GM12878 (cell line): ENCODE measurements at regions not wholly inside any gene's neighbourhood (a gene's known extent, or its start where the extent isn't known, plus 50 kb on each side); places are given as distances from the start of the nearest gene placed in this dataset.

ENCODE experiments used
- ATAC-seq: fragments of 200-7000 bp; cut with Tn5 transposase; 3 replicates; pipeline ENCODE4 v1.9.1; 2020; ENCODE audit warnings: mild to moderate bottlenecking, moderate library complexity
- BruUV-seq: library from RNA; stranded (reverse); fragments of 400-500 nt; replicated peaks from 2 replicates; lab custom pipeline; 2021; lab: Mats Ljungman, UMichigan
- CTCF ChIA-PET: fragments of 300-600 bp; sonication (Branson Sonifier 250); formaldehyde crosslinking; extraction: SDS; loops from one replicate; lab custom pipeline; 2021; ENCODE audit warnings: inconsistent platforms; lab: Yijun Ruan, JAX
- POLR2A ChIA-PET: fragments of 350-600 bp; formaldehyde crosslinking; extraction: SDS; loops from one replicate; lab custom pipeline; 2021; ENCODE audit warnings: inconsistent platforms; lab: Charles Lee
- RAD21 ChIA-PET: fragments of 300-600 bp; sonication (Branson Sonifier 250); formaldehyde crosslinking; loops from one replicate; lab custom pipeline; 2023; ENCODE audit warnings: antibody characterized with exemption; ENCODE audit not compliant: unreplicated experiment; lab: Charles Lee
- SMC1A ChIA-PET: fragments of 300-600 bp; sonication (Branson Sonifier 250); formaldehyde crosslinking; loops from one replicate; lab custom pipeline; 2023; ENCODE audit not compliant: unreplicated experiment, uncharacterized antibody; lab: Charles Lee
- DNase-seq: peaks from one replicate; pipeline ENCODE4 v3.0.0-alpha.2; 2011; ENCODE audit warnings: low read depth, low spot score
- FAIRE-seq: peaks from 3 replicates; lab custom pipeline; 2011; peaks lifted over from hg19 to GRCh38; lab: Jason Lieb, UNC
- H2AFZ ChIP-seq: 2 replicates; pipeline ENCODE4 v1.6.0; 2011; ENCODE audit warnings: low read depth, low read length, control low read depth; ENCODE audit not compliant: control insufficient read depth
- H3K27ac ChIP-seq: 2 replicates; pipeline ENCODE4 v1.5.1; 2011; ENCODE audit warnings: control low read depth; ENCODE audit not compliant: control insufficient read depth, insufficient read depth
- H3K27me3 ChIP-seq, 2 experiments: replicated peaks in 1 of 2; 2 replicates each; pipeline versions ENCODE4 v1.6.0 to v1.6.1; 2011; ENCODE audit warnings: low read length in 1 of 2; ENCODE audit not compliant: control insufficient read depth in 2 of 2, insufficient read depth in 2 of 2
- H3K36me3 ChIP-seq, 2 experiments: 2 replicates each; pipeline ENCODE4 v1.5.1; 2011; ENCODE audit warnings: low read length in 1 of 2; ENCODE audit not compliant: control insufficient read depth in 2 of 2, insufficient read depth in 2 of 2
- H3K4me1 ChIP-seq: 2 replicates; pipeline ENCODE4 v1.6.1; 2011; ENCODE audit warnings: mild to moderate bottlenecking, low read length, moderate library complexity, mixed read lengths; ENCODE audit not compliant: control insufficient read depth, insufficient read depth
- H3K4me2 ChIP-seq: 2 replicates; pipeline ENCODE4 v1.6.0; 2011; ENCODE audit warnings: control low read depth; ENCODE audit not compliant: control insufficient read depth, insufficient read depth
- H3K4me3 ChIP-seq: fragments of 200-600 bp; sonication (generic); 2 replicates; pipeline ENCODE4 v1.5.1; 2016
- H3K79me2 ChIP-seq: 2 replicates; pipeline ENCODE4 v1.6.0; 2011; ENCODE audit warnings: low read length; ENCODE audit not compliant: control insufficient read depth, insufficient read depth
- H3K9ac ChIP-seq: 2 replicates; pipeline ENCODE4 v1.8.0; 2011; ENCODE audit warnings: low read length, control low read depth, mixed read lengths; ENCODE audit not compliant: control insufficient read depth, insufficient read depth
- H3K9me3 ChIP-seq: replicated peaks from 3 replicates; pipeline ENCODE4 v1.5.1; 2011; ENCODE audit warnings: mild to moderate bottlenecking, low read length; ENCODE audit not compliant: control insufficient read depth, insufficient read depth
- H4K20me1 ChIP-seq: 2 replicates; pipeline ENCODE4 v1.6.0; 2011; ENCODE audit not compliant: control insufficient read depth, insufficient read depth
- CHD2 ChIP-seq: IDR thresholded peaks from 2 replicates; pipeline ENCODE4 v1.6.1; 2011; ENCODE audit warnings: low read depth, low read length, improper control_type of control experiment, borderline replicate concordance
- CREB1 ChIP-seq: IDR thresholded peaks from 2 replicates; pipeline ENCODE4 v1.6.1; 2012; ENCODE audit warnings: low read depth, mild to moderate bottlenecking, inconsistent platforms
- RELA ChIP-seq: fragments of 450-650 bp; IDR thresholded peaks from 2 replicates; pipeline ENCODE4 v1.8.0; 2014; ENCODE audit warnings: borderline replicate concordance; ENCODE audit not compliant: partially characterized antibody
- TAF1 ChIP-seq: IDR thresholded peaks from 2 replicates; pipeline ENCODE4 v1.6.1; 2011; ENCODE audit warnings: mild to moderate bottlenecking, low read depth, low read length, borderline replicate concordance
- ZNF207 ChIP-seq: fragments of 450-650 bp; IDR thresholded peaks from 2 replicates; pipeline ENCODE4 v1.6.1; 2014; ENCODE audit warnings: antibody characterized with exemption, mild to moderate bottlenecking, borderline replicate concordance
- in situ Hi-C: fragments of 300-500 bp; cut with MboI; formaldehyde crosslinking; loops from 9 replicates; pipeline ENCODE4 v1.14.3; 2018; ENCODE audit warnings: mixed read lengths
- intact Hi-C: fragments of 100-400 bp; cut with micrococcal nuclease; formaldehyde crosslinking; loops from one replicate; pipeline ENCODE4 v1.14.2; 2022; ENCODE audit not compliant: unreplicated experiment
- TF ChIP-seq, protein P1 (sequence below): fragments of 450-650 bp; IDR thresholded peaks from 2 replicates; pipeline ENCODE4 v1.6.1; 2017; ENCODE audit warnings: antibody characterized with exemption, mild to moderate bottlenecking, moderate library complexity

DNA sequence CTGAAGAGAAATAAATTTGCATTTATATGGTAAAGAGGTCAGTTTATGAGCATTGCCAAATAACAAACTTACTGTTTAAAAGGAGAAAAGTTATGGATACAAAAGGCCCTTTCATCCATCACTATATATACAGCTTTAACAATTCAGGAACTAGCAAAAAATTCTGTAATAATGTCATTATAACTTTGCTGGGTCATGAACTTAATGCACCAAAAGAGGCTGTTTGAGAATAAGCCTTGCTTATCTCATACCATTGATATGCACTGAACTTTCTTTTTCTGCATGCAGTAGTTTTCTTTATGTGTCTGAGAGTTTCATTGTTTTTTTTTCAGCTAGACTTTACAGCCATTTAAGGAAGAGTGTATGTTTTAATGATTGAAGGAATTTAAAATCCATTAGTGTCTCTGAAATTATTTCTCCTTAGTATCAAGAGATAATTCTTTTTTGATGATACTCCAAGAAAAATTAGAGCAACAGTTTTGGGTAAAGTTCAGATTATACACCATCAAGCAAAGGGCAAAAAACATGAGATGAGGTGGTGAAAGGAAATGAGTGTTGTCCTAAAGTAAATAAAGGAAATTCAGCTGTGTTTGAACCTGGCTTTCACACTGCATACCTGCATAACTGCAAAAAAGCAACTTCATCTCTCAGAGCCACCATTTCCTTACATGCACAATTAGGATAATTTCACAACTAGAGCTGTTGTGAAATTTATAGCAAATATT is 188.2 kb upstream of the ANO3 start:
- Histone ChIP-seq H4K20me1 (no peaks in the 10 kb centered on the region), H3K27ac (no peak overlapping the region), H3K27me3 (no peaks in the 10 kb centered on the region; a peak in 2 of 4 replicates), H3K9ac (no peak overlapping the region), H3K9me3 (no peaks in the 10 kb centered on the region), H3K79me2 (no peaks in the 10 kb centered on the region), H2AFZ (no peak overlapping the region), H3K4me1 (no peaks in the 10 kb centered on the region), H3K36me3 (no peaks in the 10 kb centered on the region), H3K4me2 (no peak overlapping the region), H3K4me3 (no peak overlapping the region)
- FAIRE-seq (no peak), ATAC-seq (no peak), DNase-seq (no peak)
- ChIA-PET CTCF (interaction anchor here (1.6 kb wide), 1 partner anchor 10 kb away, joined by 3 read pairs; no protein-coding TSS in a partner anchor), POLR2A (no interaction called here), SMC1A (no interaction called here), RAD21 (no interaction called here)
- in situ Hi-C loops: no loop called here
- intact Hi-C loops: no loop called here
- no TSS peak for BruUV-seq
- TF ChIP-seq RELA (no peak), CHD2 (no peak), ZNF207 (no peak), TAF1 (no peak), CREB1 (no peak)
- TF ChIP-seq, protein P1, sequence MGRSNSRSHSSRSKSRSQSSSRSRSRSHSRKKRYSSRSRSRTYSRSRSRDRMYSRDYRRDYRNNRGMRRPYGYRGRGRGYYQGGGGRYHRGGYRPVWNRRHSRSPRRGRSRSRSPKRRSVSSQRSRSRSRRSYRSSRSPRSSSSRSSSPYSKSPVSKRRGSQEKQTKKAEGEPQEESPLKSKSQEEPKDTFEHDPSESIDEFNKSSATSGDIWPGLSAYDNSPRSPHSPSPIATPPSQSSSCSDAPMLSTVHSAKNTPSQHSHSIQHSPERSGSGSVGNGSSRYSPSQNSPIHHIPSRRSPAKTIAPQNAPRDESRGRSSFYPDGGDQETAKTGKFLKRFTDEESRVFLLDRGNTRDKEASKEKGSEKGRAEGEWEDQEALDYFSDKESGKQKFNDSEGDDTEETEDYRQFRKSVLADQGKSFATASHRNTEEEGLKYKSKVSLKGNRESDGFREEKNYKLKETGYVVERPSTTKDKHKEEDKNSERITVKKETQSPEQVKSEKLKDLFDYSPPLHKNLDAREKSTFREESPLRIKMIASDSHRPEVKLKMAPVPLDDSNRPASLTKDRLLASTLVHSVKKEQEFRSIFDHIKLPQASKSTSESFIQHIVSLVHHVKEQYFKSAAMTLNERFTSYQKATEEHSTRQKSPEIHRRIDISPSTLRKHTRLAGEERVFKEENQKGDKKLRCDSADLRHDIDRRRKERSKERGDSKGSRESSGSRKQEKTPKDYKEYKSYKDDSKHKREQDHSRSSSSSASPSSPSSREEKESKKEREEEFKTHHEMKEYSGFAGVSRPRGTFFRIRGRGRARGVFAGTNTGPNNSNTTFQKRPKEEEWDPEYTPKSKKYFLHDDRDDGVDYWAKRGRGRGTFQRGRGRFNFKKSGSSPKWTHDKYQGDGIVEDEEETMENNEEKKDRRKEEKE: no peak
